ENCODE measurements at regions not wholly inside any gene's neighbourhood (a gene's known extent, or its start where the extent isn't known, plus 50 kb on each side); places are given as distances from the start of the nearest gene placed in this dataset.

DNA sequence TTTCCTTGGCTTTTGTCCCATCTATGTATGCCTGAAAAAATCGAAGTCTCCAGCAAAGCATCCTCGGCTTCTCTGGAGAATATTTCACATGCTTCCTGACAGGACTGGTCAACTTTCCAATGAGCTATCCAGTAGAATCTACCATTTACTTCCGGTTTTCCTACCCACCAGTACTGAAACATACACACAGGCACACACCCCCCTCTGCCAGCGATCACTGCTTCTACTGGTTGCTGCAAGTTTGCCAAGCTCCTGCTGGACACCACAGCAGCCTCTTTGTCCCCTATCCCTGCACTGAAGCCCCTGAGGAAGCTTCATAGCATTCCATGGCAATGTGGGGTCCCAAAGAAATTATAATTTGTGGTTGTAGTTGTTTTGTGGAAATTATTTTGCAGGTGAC lies 536.8 kb downstream of the MATN1 start:
- no peak for ATAC-seq
- DNase-seq (ENCODE audit: low read depth in 1 of 2, low spot score in 1 of 2): no peak
- Histone ChIP-seq H3K4me1 (no peaks in the 10 kb centered on the region), H3K4me3 (no peak overlapping the region), H3K9me3 (no peaks in the 10 kb centered on the region), H3K27ac (no peak overlapping the region), H3K4me2 (no peak overlapping the region)
- no peak for FAIRE-seq
- ChIA-PET POLR2A (no interaction called here), CTCF (interaction anchor here (0.9 kb wide), 1 partner anchor 194 kb away, joined by 3 read pairs; no protein-coding TSS in a partner anchor)
- TF ChIP-seq NFE2L2 (conservative IDR thresholded peaks at IDR 0.05; ENCODE audit: low read length): no peak
- TF ChIP-seq, protein P1, sequence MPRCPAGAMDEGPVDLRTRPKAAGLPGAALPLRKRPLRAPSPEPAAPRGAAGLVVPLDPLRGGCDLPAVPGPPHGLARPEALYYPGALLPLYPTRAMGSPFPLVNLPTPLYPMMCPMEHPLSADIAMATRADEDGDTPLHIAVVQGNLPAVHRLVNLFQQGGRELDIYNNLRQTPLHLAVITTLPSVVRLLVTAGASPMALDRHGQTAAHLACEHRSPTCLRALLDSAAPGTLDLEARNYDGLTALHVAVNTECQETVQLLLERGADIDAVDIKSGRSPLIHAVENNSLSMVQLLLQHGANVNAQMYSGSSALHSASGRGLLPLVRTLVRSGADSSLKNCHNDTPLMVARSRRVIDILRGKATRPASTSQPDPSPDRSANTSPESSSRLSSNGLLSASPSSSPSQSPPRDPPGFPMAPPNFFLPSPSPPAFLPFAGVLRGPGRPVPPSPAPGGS (IDR thresholded peaks at IDR 0.05): no peak
- no peak for TF ChIP-seq NR3C1 (IDR thresholded peaks at IDR 0.05)
- no peak for TF ChIP-seq GATA3 (IDR thresholded peaks at IDR 0.05; ENCODE audit: borderline replicate concordance)
- no peak for TF ChIP-seq KDM5A (IDR thresholded peaks at IDR 0.05)
- TF ChIP-seq RCOR1 (IDR thresholded peaks at IDR 0.05; ENCODE audit: low read depth, low read length): no peak
- TF ChIP-seq NPAS2 (CRISPR knock-in tag; IDR thresholded peaks at IDR 0.05; ENCODE audit: borderline replicate concordance): no peak
- no peak for TF ChIP-seq KDM1A (IDR thresholded peaks at IDR 0.05; ENCODE audit: low read depth)
- TF ChIP-seq FOSB (CRISPR knock-in tag; IDR thresholded peaks at IDR 0.05): no peak
- TF ChIP-seq ESRRA (IDR thresholded peaks at IDR 0.05; ENCODE audit: borderline replicate concordance, low read length): no peak
- TF ChIP-seq FOSL2 (IDR thresholded peaks at IDR 0.05): no peak
- TF ChIP-seq FOSL2 (CRISPR knock-in tag; IDR thresholded peaks at IDR 0.05): no peak
- TF ChIP-seq MAFK (IDR thresholded peaks at IDR 0.05; ENCODE audit: partially characterized antibody): no peak
- TF ChIP-seq, protein P2, sequence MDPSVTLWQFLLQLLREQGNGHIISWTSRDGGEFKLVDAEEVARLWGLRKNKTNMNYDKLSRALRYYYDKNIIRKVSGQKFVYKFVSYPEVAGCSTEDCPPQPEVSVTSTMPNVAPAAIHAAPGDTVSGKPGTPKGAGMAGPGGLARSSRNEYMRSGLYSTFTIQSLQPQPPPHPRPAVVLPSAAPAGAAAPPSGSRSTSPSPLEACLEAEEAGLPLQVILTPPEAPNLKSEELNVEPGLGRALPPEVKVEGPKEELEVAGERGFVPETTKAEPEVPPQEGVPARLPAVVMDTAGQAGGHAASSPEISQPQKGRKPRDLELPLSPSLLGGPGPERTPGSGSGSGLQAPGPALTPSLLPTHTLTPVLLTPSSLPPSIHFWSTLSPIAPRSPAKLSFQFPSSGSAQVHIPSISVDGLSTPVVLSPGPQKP (IDR thresholded peaks at IDR 0.05; ENCODE audit: low read depth, low read length): no peak
- TF ChIP-seq HOXB13 (CRISPR knock-in tag; IDR thresholded peaks at IDR 0.05; ENCODE audit: low read depth): no peak
- no peak for TF ChIP-seq SREBF2 (IDR thresholded peaks at IDR 0.05)
- WGBS (ENCODE audit: missing lambda C conversion rate): 3% methylated on average over 4 of the region's 4 CpGs

DNA sequence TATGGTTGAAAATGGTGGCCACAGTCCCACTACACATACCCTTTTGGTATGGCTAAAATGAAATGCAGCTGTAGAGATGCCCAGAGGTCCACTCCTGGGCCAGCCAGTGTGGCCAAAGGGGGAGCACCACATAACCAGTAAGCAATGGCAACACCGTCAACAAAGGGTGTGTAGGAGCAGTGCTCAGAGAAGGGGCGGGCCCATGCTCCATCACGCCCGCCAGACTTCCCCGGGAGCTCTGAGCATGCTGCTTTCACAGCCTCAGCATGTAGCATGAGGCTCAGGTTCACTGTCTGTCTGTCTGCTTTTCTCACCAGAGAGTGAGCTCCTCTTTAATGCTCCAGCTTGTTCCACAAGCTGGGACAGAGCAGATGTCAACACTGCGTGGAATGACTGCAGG lies 537.6 kb downstream of the MATN1 start:
- no peak overlapping the region for H3K4me2 ChIP-seq
- FAIRE-seq: no peak
- TF ChIP-seq JUN (IDR thresholded peaks at IDR 0.05) (no peak), CBX2 (IDR thresholded peaks at IDR 0.05; ENCODE audit: borderline replicate concordance, low read depth) (no peak), NFE2L2 (conservative IDR thresholded peaks at IDR 0.05; ENCODE audit: low read length) (no peak), NR3C1 (IDR thresholded peaks at IDR 0.05) (no peak), KDM5A (IDR thresholded peaks at IDR 0.05) (no peak), FOSB (CRISPR knock-in tag; IDR thresholded peaks at IDR 0.05) (no peak), NPAS2 (CRISPR knock-in tag; IDR thresholded peaks at IDR 0.05; ENCODE audit: borderline replicate concordance) (no peak)
- TF ChIP-seq, protein P3, sequence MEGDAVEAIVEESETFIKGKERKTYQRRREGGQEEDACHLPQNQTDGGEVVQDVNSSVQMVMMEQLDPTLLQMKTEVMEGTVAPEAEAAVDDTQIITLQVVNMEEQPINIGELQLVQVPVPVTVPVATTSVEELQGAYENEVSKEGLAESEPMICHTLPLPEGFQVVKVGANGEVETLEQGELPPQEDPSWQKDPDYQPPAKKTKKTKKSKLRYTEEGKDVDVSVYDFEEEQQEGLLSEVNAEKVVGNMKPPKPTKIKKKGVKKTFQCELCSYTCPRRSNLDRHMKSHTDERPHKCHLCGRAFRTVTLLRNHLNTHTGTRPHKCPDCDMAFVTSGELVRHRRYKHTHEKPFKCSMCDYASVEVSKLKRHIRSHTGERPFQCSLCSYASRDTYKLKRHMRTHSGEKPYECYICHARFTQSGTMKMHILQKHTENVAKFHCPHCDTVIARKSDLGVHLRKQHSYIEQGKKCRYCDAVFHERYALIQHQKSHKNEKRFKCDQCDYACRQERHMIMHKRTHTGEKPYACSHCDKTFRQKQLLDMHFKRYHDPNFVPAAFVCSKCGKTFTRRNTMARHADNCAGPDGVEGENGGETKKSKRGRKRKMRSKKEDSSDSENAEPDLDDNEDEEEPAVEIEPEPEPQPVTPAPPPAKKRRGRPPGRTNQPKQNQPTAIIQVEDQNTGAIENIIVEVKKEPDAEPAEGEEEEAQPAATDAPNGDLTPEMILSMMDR (IDR thresholded peaks at IDR 0.05): no peak
- TF ChIP-seq, protein P2 (IDR thresholded peaks at IDR 0.05; ENCODE audit: low read depth, low read length): no peak
- TF ChIP-seq, protein P4, sequence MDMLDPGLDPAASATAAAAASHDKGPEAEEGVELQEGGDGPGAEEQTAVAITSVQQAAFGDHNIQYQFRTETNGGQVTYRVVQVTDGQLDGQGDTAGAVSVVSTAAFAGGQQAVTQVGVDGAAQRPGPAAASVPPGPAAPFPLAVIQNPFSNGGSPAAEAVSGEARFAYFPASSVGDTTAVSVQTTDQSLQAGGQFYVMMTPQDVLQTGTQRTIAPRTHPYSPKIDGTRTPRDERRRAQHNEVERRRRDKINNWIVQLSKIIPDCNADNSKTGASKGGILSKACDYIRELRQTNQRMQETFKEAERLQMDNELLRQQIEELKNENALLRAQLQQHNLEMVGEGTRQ (IDR thresholded peaks at IDR 0.05): no peak
- H3K27ac ChIP-seq: no peak overlapping the region
- no peaks in the 10 kb centered on the region for H3K4me1 ChIP-seq
- 0% methylated on average over 6 of the region's 6 CpGs for WGBS (ENCODE audit: missing lambda C conversion rate)
- no peak for DNase-seq (ENCODE audit: low read depth in 1 of 2, low spot score in 1 of 2)
- H3K9me3 ChIP-seq: no peaks in the 10 kb centered on the region
- no peak for ATAC-seq
- H3K4me3 ChIP-seq: no peak overlapping the region
- ChIA-PET POLR2A (no interaction called here), CTCF (no interaction called here)
